HG02885 (cell line): ENCODE measurements at regions not wholly inside any gene's neighbourhood (a gene's known extent, or its start where the extent isn't known, plus 50 kb on each side); places are given as distances from the start of the nearest gene placed in this dataset.
"Not testable (repeated sequence)": the region's sequence is repeated elsewhere in the genome, so short reads cannot be mapped to it uniquely, and the experiment has no call there.

Source experiments
- ATAC-seq: cut with Tn5 transposase; IDR thresholded peaks from one replicate; pipeline ENCODE4 v1.9.1; 2021; ENCODE audit warnings: mild to moderate bottlenecking; ENCODE audit not compliant: unreplicated experiment, poor library complexity

DNA sequence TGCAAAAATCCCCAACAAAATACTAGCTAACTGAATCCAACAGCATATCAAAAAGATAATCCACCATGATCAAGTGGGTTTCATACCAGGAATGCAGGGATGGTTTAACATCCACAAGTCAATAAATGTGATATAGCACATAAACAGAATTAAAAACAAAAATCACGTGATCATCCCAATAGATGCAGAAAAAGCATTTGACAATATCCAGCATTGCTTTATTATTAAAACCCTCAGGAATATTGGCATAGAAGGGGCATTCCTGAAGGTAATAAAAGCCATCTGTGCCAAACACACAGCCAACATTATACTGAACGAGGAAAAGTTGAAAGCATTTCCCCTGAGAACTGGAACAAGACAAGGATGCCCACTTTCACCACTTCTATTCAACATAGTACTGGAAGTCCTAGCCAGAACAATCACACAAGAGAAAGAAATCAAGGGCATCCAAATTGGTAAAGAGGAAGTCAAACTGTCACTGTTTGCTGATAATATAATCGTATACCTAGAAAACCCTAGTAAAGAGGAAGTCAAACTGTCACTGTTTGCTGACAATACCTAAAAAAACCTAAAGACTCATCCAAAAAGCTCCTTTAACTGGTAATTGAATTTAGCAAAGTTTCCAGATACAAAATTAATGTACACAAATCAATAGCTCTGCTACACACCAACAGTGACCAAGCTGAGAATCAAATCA lies 109.8 kb downstream of the RNASET2 start:
- ATAC-seq = not testable (repeated sequence)

DNA sequence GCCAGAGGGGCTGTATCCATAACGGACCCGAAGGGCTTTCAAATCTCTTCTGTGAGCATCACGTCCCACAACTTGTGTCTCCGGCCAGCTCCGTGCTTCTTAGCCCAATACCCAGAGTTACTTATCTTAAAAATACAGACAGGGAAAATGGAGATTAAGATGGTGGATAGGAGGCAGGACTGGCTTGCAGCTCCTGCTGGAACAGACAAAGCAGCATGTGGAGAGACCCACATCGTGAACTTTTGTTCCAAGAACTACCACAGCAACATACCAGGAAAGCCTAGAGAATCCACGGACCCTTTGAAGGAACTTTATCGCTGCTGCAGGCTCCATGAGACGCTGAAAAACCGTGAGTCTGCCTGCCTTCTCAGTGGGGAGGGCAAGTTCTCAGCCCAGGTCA lies 113.7 kb downstream of the RNASET2 start:
- no peak for ATAC-seq

DNA sequence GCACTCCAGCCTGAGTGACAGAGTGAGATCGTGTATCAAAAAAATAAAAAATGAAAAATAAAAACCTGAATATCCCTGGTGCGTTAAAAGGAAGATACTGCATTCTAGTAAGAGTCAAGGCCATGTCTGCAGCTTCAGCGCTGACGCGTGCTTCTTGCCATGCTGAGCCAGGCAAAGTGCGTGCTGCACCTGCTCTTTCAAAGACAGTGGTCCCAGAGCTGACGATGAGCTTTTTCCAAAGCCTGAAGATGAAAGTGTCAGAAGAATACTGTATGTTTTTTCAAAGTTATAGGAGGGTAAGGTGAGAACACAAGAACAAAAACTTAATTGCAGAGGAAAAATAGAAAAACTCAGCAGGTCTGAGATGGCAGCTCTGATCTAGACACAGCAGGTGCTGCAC lies 115.1 kb downstream of the RNASET2 start:
- ATAC-seq = no peak

DNA sequence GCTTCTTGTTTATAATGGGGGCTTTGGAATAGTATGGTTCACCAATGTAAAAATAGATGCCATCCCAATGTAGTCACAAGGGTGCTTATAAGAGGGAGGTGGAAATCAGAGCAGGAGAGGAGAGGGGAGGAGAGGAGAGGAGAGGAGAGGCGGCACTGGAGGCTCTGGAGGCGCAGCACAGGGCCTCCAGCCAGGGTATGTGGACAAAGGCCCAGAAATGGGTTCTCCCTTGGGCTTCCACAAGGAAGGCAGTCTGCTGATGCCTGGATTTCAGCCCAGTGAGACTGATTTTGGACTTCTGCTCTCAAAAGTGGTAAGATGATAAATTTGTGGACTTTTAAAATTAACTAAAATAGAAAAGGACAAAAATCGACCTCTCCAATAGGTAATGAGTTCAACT lies 116.8 kb downstream of the RNASET2 start:
- ATAC-seq = no peak

DNA sequence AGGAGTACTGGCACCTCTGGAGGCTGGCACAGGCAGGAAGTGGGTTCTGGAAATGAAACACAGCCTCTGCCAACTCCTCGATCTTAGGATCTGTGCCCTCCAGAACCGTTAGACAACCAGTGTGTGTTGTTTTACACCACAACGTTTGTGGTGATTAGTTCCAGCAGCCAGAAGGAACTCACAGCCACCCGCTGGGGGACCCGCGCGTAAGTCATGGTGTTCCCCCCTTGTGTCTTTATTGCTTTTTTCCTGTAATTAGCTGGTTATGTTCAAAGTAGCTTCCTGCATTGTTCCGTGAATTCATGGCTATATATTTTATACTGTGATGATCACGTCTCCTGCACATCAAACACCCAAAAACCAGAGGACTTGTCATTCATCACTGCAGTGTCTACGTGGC lies 117.4 kb downstream of the RNASET2 start:
- ATAC-seq = no peak

DNA sequence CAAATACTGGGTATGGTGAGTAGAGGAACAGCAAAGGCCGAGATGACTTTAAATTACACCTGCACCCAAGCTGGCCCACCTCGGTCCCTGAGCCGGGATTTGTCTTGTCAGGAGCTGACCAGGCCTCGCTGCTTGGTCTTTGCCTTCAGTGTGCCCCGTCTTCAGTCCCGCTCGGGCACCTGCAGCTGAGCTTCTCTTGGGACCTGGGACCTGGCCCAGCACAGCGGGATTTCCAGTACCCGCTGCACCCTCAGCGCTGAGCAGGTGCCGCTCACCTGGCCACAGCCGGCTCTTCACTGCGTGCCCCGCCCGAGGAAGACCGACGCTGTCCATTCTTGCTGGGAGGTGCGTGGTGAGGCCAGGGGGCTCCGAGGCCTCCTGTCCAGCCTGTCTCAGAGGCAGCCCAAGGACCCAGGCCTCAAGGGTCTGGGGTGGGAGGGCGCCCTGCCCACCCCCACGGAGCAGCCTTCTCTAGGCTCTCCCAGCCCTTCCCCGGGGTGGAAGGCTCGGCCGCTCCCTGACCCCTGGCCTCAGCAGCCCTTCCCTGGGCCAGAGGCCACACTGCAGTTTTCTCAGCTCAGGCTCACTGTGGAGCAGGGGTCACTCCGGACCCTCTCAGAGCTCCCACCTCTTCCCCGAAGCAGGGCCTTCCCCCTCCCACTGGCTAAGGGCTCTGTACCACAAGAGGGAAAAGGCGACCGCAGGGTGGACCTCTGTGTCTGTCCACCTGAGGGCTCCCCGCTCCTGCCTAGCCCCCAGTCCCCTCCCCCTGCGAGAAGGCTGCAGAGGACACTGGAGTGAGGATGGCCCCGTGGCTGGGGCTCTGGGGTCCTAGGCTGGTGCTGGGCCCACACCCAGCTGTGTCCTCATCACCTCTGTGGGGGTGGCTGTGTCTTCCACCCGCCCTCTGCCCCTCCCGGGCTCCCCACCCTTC lies 119.3 kb downstream of the RNASET2 start:
- ATAC-seq = no peak

DNA sequence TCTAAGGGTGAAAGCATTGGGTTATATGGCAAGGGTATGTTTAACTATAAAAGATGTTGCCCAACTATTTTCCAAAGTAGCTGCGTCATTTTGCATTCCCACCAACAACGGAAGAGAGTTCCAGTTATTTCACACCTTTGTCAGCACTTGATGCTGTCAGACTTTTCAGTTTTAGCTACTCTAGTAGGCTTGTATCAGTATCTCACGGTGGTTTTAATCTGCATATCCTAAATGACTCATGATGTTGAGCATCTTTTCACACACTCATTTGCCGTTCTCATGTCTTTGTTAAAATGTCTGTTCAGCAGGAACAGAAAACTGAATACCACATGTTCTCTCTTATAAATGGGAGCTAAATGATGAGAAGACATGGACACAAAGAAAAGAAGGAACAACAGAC lies 122.3 kb downstream of the RNASET2 start:
- ATAC-seq = no peak

DNA sequence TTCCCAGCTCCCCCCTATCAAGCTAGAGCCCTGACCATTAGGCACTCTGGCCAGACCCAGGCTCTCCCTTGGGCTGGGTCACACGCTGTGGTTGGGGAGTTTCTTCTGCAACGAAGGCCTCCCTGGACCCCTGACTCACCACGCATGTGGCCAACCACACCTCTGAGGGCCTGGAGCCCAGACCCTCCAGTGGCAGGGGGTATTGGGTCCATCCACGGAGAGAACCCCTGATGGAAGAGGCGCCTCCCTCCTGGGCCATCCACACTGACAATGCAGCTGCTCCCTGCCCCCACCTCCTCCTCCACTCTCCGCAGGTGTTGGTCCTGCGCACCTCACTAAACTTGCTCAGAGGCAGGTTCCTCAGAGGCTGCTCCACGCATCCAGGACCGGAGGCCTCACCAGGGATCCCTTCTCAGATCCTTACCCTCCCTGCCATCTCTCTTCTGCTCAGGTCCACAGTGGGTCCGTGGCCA lies 125.4 kb downstream of the RNASET2 start:
- ATAC-seq = peak; percentile 22

DNA sequence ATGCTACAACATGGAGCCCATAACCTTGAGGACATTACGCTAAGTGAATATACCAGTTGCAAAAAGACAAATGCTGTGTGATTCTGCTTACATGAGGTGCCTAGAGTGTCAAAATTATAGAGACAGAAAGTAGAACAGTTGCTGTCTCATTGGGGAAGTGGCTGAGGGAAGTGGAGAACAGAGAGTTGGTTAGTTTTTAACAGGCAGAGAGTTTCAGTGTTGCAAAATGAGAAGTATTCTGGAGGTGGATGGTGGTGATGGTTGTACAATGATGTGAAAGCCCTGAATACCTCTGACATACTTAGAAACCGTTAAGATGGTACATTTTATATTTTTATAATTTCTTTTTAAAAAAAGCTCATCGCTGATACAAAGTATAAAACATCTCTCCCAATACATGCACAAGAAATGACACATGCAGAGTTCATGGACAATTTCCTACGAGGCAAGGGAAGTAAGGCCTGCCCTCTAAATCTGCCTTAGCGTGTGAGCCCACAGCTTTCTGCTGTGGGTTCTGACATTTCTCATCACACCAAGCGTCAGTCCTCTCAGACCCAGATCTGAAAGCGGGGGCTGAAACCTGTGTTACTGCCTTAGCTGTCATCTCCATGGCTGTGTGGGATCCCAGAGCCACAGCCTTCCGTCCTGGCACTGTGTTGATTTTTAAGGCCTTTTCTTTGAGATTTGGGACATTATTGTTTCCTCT lies 126.0 kb downstream of the RNASET2 start:
- peak; percentile 92 for ATAC-seq

DNA sequence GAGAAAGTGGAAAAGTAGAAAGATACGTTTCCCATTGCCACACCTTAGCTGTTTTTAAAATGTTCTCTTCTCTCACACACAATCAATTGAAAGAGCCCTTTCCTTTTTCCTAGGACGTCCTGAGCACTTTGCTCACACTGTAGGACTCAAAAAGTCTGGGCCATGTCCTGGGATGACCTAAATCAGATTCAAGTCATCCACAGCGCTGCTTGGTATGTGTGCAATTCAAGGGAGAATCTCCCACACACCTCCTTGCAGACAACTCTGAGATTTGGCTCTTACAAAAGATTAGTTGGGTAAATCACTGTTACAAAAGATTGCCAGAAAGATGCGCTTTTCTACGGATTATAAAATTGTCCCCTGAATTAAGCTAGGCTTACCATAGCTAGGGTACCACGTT lies 130.1 kb downstream of the RNASET2 start:
- ATAC-seq = no peak

DNA sequence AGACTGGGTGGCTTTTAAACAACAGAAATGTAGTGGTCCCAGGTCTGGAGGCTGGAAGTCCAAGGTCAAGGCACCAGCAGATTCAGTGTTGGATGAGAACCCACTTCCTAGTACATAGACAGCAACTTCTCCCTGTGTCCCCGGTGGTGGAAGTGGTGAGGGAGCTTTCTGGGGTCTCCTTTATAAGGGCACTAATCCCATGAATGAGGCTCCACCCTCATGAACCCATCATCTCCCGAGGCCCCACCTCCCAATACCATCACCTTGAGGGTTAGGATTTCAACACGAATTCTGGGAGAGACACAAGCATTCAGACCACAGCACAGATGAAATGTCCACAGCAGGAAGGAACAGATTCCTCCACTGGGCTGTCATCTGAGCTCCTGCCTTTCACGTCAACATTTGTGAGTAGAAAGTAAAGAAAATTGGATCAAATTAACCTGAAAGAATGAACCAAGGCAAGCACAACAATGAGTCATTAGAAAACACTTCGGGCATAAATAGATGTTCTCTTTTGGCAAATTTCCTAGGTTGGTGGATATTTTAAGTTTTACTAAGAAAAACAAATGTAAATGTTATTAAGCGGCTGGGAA lies 130.7 kb downstream of the RNASET2 start:
- ATAC-seq = no peak

DNA sequence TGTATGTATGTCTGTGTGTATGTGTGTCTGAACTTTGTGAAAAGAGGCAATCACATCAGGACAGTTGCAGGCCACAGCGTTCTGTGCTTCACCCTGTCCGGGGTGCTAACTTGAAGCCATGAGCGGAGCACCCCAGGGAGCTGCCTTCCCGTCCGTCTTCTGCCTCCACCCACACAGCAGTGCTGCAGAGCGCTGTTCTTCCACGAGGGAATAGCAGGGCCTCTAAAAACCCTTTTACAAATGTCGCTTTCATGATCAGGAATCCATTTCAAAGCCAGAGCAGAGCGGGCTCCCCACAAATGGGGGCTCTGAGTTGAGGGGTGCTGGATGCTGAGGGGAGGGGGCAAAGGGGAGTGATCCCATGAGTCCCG lies 131.5 kb downstream of the RNASET2 start:
- no peak for ATAC-seq

DNA sequence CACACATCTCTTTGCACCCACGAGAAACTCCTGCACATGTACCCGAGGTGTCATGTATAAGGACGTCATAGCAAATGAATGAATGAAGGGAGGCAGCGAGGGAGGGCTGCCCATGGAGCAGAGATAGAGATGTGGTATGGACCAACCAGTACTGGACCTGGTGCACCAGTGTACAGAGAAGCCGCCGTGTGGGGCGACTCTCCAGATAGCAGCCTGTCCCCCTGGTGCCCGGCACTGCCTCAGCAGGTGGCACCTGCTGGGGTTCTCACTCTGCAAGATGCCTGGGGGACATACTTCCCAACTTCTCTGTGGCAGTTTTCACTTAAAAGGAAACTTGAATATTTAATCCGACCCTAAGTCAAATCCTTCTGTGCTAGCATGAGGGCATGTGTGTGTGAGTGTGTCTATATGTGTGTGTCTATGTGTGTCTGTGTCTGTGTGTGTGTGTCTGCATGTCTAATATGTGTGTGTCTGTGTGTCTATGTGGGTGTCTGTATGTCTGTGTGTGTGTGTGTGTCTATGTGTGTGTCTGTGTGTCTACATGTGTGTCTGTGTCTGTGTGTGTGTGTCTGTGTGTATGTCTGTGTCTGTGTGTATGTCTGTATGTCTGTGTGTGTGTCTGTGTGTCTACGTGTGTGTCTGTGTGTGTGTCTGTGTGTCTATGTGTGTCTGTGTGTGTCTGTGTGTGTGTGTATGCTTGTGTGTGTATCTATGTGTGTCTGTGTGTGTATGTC lies 132.0 kb downstream of the RNASET2 start:
- ATAC-seq = no peak

DNA sequence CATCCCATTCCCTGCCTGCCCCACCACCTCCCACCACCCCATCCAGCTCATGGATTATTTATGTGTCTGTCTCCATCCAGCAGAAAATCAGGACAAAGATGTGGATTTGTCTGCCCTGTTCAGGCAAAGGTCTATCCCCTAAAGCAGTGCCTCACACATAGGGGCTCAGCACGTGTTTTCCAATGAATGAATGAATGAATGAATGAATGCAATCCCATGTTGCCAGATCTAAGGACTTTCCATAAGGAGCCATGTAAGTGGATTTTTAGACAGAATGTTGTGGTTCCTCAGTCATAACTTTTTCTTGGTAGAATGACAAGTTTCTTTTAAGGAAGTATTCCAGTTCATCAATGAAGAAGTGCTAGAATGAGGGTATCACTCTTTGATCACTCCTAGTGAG lies 133.7 kb downstream of the RNASET2 start:
- ATAC-seq = no peak

DNA sequence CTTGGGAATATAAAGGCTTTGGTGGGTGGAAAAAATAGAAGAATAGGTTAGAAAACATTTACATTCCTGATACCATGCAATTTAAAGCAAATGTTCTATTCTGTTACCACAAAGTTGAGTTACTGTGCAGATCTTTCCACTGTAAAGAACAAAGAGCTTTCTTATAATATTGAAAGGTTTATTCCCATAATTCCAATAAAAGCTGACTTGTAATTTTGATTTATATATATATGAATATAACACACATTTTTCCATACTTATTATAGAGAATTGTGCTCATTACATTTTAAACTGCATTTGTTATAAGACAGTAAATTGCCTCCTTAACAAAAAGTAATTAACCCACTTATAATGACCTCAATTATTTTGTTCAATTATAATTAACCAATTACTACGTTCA lies 135.9 kb downstream of the RNASET2 start:
- no peak for ATAC-seq

DNA sequence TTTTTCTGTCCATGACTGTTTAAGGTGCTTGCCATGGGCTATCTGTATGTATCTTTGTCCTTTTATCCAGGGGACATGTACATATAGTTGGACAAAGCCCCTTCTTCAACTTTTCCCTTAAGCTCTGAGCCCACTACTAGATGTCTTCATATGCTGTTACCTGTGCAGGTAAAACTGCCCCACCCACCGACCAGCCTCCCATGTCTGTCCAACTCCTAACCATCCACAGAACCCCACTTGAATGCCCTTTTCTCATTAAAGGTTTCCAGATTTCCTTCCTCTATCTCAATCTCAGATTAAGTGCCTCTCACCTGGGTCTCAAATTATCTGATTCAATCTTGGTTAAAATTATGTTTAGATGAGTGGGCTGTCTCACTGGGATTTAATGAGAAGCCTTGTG lies 136.3 kb downstream of the RNASET2 start:
- no peak for ATAC-seq

DNA sequence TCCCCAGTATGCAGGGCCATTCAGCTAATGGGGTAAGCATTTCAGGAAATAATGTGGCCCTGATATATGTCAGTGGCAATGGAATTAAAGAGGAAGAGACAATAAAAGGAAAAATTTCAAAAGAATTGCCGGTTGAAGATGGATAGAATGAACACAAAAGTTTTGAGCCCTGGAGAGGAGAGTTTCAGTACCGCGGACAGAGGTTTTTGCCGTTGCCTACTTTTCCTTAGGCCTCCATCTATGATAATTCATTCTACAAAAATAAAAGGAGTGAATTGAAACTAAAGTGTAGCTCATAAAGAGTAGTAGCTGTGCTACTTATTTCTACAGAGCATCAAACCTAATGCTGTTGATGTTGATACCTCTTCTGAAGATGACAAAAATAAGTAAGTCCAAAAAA lies 140.7 kb downstream of the RNASET2 start:
- ATAC-seq = no peak

DNA sequence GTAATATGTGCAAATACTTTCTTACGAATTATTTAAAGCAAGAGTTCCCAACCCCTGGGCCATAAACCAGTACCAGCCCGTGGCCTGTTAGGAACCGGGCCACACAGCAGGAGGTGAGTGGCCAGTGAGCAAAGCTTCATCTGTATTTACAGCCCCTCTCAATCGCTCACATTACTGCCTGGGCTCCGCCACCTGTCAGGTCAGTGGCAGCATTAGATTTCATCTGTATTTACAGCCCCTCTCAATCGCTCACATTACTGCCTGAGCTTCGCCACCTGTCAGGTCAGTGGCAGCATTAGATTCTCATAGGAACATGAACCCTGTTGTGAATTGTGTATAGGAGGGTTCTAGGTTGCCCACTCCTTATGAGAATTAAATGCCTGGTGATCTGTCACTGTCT lies 142.0 kb downstream of the RNASET2 start:
- ATAC-seq = no peak

DNA sequence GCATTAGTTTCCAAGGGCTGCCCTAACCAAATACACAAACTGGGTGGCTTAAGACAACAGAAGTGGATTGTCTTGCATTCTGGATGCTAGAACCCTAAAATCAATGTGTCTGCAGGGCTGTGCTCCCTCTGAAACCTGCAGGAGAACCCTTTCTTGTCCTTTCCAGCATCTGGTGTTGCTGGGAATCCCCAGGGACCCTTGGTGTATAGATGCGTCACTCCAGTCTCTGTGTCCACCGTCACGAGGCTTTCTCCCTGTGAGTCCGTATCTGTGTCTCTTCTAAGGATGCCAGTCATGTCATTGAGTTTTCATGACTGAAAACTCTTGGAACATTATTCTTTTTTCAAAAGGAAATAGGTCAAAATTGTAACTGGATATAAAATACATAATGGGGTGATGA lies 142.9 kb downstream of the RNASET2 start:
- ATAC-seq = no peak

DNA sequence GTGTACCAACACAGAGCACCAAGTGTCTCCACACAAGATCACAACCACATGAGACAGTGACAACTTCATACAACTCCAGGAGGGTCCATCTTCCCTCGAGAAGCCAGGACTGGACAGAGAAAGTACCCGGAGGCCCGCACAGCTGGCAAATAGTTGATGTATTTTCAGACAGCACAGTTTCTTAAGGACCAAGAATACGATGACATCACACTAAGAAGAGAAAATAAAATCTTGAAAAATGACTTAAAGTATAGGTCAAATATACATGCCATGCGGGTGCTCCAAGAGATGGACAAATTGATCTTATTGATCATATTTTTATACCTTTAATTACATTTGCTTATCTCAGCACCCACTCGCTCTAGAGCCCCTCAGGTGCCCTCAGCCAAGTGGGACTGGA lies 145.5 kb downstream of the RNASET2 start:
- no peak for ATAC-seq
